ENCODE measurements at regions not wholly inside any gene's neighbourhood (a gene's known extent, or its start where the extent isn't known, plus 50 kb on each side); places are given as distances from the start of the nearest gene placed in this dataset.

- H3K27me3 ChIP-seq: no peaks in the 10 kb centered on the region
- intact Hi-C loops (cut with DNase I; ENCODE audit: low total_unique reads): no loop called here
- no peak overlapping the region for H3K4me3 ChIP-seq
- no peaks in the 10 kb centered on the region for H3K36me3 ChIP-seq
- no peaks in the 10 kb centered on the region for H3K9me3 ChIP-seq
- H3K4me1 ChIP-seq: peaks cover 0 to 26% (median 10%) of the 10 kb centered on the region in 4 donors
- TF ChIP-seq POLR2A (IDR thresholded peaks at IDR 0.05) (no peak), CTCF (IDR thresholded peaks at IDR 0.05) (no peak), POLR2AphosphoS5 (IDR thresholded peaks at IDR 0.05) (no peak), EP300 (IDR thresholded peaks at IDR 0.05) (no peak)
- DNase-seq: no peak
- no peak overlapping the region for H3K27ac ChIP-seq
- WGBS, 5 donors: 86 to 95% (median 90%) methylated on average over 6 of the region's 6 CpGs
Measured at GRCh38 chr15:35622641-35623340, 76.8 kb upstream of the DPH6 start.

GRCh38 chr15:35624881-35625280, 78.9 kb upstream of the DPH6 start:
- WGBS, 5 donors: 80 to 92% (median 86%) methylated on average over 3 of the region's 3 CpGs
- TF ChIP-seq POLR2A (IDR thresholded peaks at IDR 0.05): no peak
- TF ChIP-seq EP300 (IDR thresholded peaks at IDR 0.05): no peak
- TF ChIP-seq CTCF (IDR thresholded peaks at IDR 0.05): no peak
- peak in 2 of 3 donors; percentile 13 to 67 for TF ChIP-seq POLR2AphosphoS5 (IDR thresholded peaks at IDR 0.05)
- H3K27me3 ChIP-seq: no peaks in the 10 kb centered on the region
- H3K27ac ChIP-seq: no peak overlapping the region
- DNase-seq: no peak
- no peak overlapping the region for H3K4me3 ChIP-seq
- H3K36me3 ChIP-seq: no peaks in the 10 kb centered on the region
- H3K9me3 ChIP-seq: no peaks in the 10 kb centered on the region
- intact Hi-C loops (cut with DNase I; ENCODE audit: low total_unique reads): no loop called here
- peaks cover 0 to 18% (median 5%) of the 10 kb centered on the region in 4 donors for H3K4me1 ChIP-seq

GRCh38 chr15:35626571-35627318, 80.8 kb upstream of the DPH6 start:
- H3K9me3 ChIP-seq: no peaks in the 10 kb centered on the region
- 26 to 33% (median 30%) methylated on average over 7 of the region's 7 CpGs for WGBS, 5 donors

GRCh38 chr15:35627696-35628095, 81.7 kb upstream of the DPH6 start:
- Histone ChIP-seq H3K36me3 (no peaks in the 10 kb centered on the region), H3K4me1 (peaks cover 0 to 27% (median 12%) of the 10 kb centered on the region in 4 donors), H3K9me3 (no peaks in the 10 kb centered on the region), H3K4me3 (no peak overlapping the region), H3K27ac (no peak overlapping the region), H3K27me3 (no peaks in the 10 kb centered on the region)
- no peak for DNase-seq
- TF ChIP-seq CTCF (IDR thresholded peaks at IDR 0.05) (no peak), POLR2A (IDR thresholded peaks at IDR 0.05) (no peak), POLR2AphosphoS5 (IDR thresholded peaks at IDR 0.05) (no peak), EP300 (IDR thresholded peaks at IDR 0.05) (no peak)
- WGBS, 5 donors: 76 to 84% (median 78%) methylated on average over 2 of the region's 2 CpGs
- intact Hi-C loops (cut with DNase I; ENCODE audit: low total_unique reads): no loop called here

More at GRCh38 chr15:35626571-35627318, 80.8 kb upstream of the DPH6 start:
- peaks cover 0 to 27% (median 12%) of the 10 kb centered on the region in 4 donors for H3K4me1 ChIP-seq
- H3K36me3 ChIP-seq: no peaks in the 10 kb centered on the region
- H3K4me3 ChIP-seq: no peak overlapping the region
- no peaks in the 10 kb centered on the region for H3K27me3 ChIP-seq
- TF ChIP-seq CTCF (IDR thresholded peaks at IDR 0.05): no peak
- TF ChIP-seq EP300 (IDR thresholded peaks at IDR 0.05): no peak
- TF ChIP-seq POLR2AphosphoS5 (IDR thresholded peaks at IDR 0.05): no peak
- no peak for TF ChIP-seq POLR2A (IDR thresholded peaks at IDR 0.05)
- intact Hi-C loops (cut with DNase I; ENCODE audit: low total_unique reads): no loop called here
- DNase-seq: no peak
- no peak overlapping the region for H3K27ac ChIP-seq
